GM12878 (cell line): ENCODE measurements at regions not wholly inside any gene's neighbourhood (a gene's known extent, or its start where the extent isn't known, plus 50 kb on each side); places are given as distances from the start of the nearest gene placed in this dataset.

ENCODE experiments used
- ATAC-seq: fragments of 200-7000 bp; cut with Tn5 transposase; 3 replicates; pipeline ENCODE4 v1.9.1; 2020; ENCODE audit warnings: mild to moderate bottlenecking, moderate library complexity
- BruUV-seq: library from RNA; stranded (reverse); fragments of 400-500 nt; replicated peaks from 2 replicates; lab custom pipeline; 2021; lab: Mats Ljungman, UMichigan
- CTCF ChIA-PET: fragments of 300-600 bp; sonication (Branson Sonifier 250); formaldehyde crosslinking; extraction: SDS; loops from one replicate; lab custom pipeline; 2021; ENCODE audit warnings: inconsistent platforms; lab: Yijun Ruan, JAX
- POLR2A ChIA-PET: fragments of 350-600 bp; formaldehyde crosslinking; extraction: SDS; loops from one replicate; lab custom pipeline; 2021; ENCODE audit warnings: inconsistent platforms; lab: Charles Lee
- RAD21 ChIA-PET: fragments of 300-600 bp; sonication (Branson Sonifier 250); formaldehyde crosslinking; loops from one replicate; lab custom pipeline; 2023; ENCODE audit warnings: antibody characterized with exemption; ENCODE audit not compliant: unreplicated experiment; lab: Charles Lee
- SMC1A ChIA-PET: fragments of 300-600 bp; sonication (Branson Sonifier 250); formaldehyde crosslinking; loops from one replicate; lab custom pipeline; 2023; ENCODE audit not compliant: unreplicated experiment, uncharacterized antibody; lab: Charles Lee
- DNase-seq: peaks from one replicate; pipeline ENCODE4 v3.0.0-alpha.2; 2011; ENCODE audit warnings: low read depth, low spot score
- FAIRE-seq: peaks from 3 replicates; lab custom pipeline; 2011; peaks lifted over from hg19 to GRCh38; lab: Jason Lieb, UNC
- H2AFZ ChIP-seq: 2 replicates; pipeline ENCODE4 v1.6.0; 2011; ENCODE audit warnings: low read depth, low read length, control low read depth; ENCODE audit not compliant: control insufficient read depth
- H3K27ac ChIP-seq: 2 replicates; pipeline ENCODE4 v1.5.1; 2011; ENCODE audit warnings: control low read depth; ENCODE audit not compliant: control insufficient read depth, insufficient read depth
- H3K27me3 ChIP-seq, 2 experiments: replicated peaks in 1 of 2; 2 replicates each; pipeline versions ENCODE4 v1.6.0 to v1.6.1; 2011; ENCODE audit warnings: low read length in 1 of 2; ENCODE audit not compliant: control insufficient read depth in 2 of 2, insufficient read depth in 2 of 2
- H3K36me3 ChIP-seq, 2 experiments: 2 replicates each; pipeline ENCODE4 v1.5.1; 2011; ENCODE audit warnings: low read length in 1 of 2; ENCODE audit not compliant: control insufficient read depth in 2 of 2, insufficient read depth in 2 of 2
- H3K4me1 ChIP-seq: 2 replicates; pipeline ENCODE4 v1.6.1; 2011; ENCODE audit warnings: mild to moderate bottlenecking, low read length, moderate library complexity, mixed read lengths; ENCODE audit not compliant: control insufficient read depth, insufficient read depth
- H3K4me2 ChIP-seq: 2 replicates; pipeline ENCODE4 v1.6.0; 2011; ENCODE audit warnings: control low read depth; ENCODE audit not compliant: control insufficient read depth, insufficient read depth
- H3K4me3 ChIP-seq: fragments of 200-600 bp; sonication (generic); 2 replicates; pipeline ENCODE4 v1.5.1; 2016
- H3K79me2 ChIP-seq: 2 replicates; pipeline ENCODE4 v1.6.0; 2011; ENCODE audit warnings: low read length; ENCODE audit not compliant: control insufficient read depth, insufficient read depth
- H3K9ac ChIP-seq: 2 replicates; pipeline ENCODE4 v1.8.0; 2011; ENCODE audit warnings: low read length, control low read depth, mixed read lengths; ENCODE audit not compliant: control insufficient read depth, insufficient read depth
- H3K9me3 ChIP-seq: replicated peaks from 3 replicates; pipeline ENCODE4 v1.5.1; 2011; ENCODE audit warnings: mild to moderate bottlenecking, low read length; ENCODE audit not compliant: control insufficient read depth, insufficient read depth
- H4K20me1 ChIP-seq: 2 replicates; pipeline ENCODE4 v1.6.0; 2011; ENCODE audit not compliant: control insufficient read depth, insufficient read depth
- ASH2L ChIP-seq: fragments of 300-600, 200-600 bp; sonication (generic); IDR thresholded peaks from 2 replicates; pipeline ENCODE4 v1.6.1; 2017; ENCODE audit warnings: low read depth, mild to moderate bottlenecking, borderline replicate concordance
- BCL3 ChIP-seq: IDR thresholded peaks from 2 replicates; pipeline ENCODE4 v1.6.1; 2011; ENCODE audit warnings: borderline replicate concordance, low read depth, mild to moderate bottlenecking, moderate library complexity, low read length; ENCODE audit not compliant: insufficient read depth, poor library complexity, severe bottlenecking
- CTCF ChIP-seq, 3 experiments: IDR thresholded peaks in 2 of 3; conservative IDR thresholded peaks in 1 of 3; 2 replicates each; pipeline ENCODE4 v1.5.1; 2011; ENCODE audit warnings: low read depth in 3 of 3, low read length in 3 of 3, mild to moderate bottlenecking in 3 of 3, control low read depth in 2 of 3, moderate library complexity in 2 of 3, inconsistent platforms in 1 of 3, mixed read lengths in 1 of 3; ENCODE audit not compliant: control insufficient read depth in 2 of 3, insufficient read depth in 1 of 3; ENCODE audit errors: extremely low read depth in 1 of 3
- EGR1 ChIP-seq, 2 experiments: IDR thresholded peaks; 1 replicate in 1 of 2; 2 replicates in 1 of 2; pipeline ENCODE4 v1.6.1; 2011 to 2012; ENCODE audit warnings: low read depth in 2 of 2, low read length in 2 of 2, borderline replicate concordance in 1 of 2, mild to moderate bottlenecking in 1 of 2, moderate library complexity in 1 of 2
- EZH2 ChIP-seq: IDR thresholded peaks from 2 replicates; pipeline ENCODE4 v1.6.1; 2012; ENCODE audit warnings: low read depth, mild to moderate bottlenecking, control low read depth, inconsistent platforms, low read length, borderline replicate concordance; ENCODE audit not compliant: control insufficient read depth
- IRF3 ChIP-seq: fragments of 450-650 bp; IDR thresholded peaks from 2 replicates; pipeline ENCODE4 v1.6.1; 2014; ENCODE audit warnings: mild to moderate bottlenecking
- RAD51 ChIP-seq: fragments of 450-650 bp; IDR thresholded peaks from 2 replicates; pipeline ENCODE4 v1.6.1; 2016; ENCODE audit warnings: moderate library complexity, mild to moderate bottlenecking, inconsistent platforms
- ZZZ3 ChIP-seq: IDR thresholded peaks from 2 replicates; pipeline ENCODE4 v1.6.1; 2011; ENCODE audit warnings: low read depth; ENCODE audit not compliant: control insufficient read depth, insufficient read length
- WGBS: methylation state at CpG from one replicate; pipeline ENCODE4 v1.1.6; 2016; ENCODE audit warnings: low lambda C conversion rate; ENCODE audit not compliant: insufficient replicate concordance, insufficient coverage; ENCODE audit errors: missing lambda C conversion rate; 5-methylcytosine and 5-hydroxymethylcytosine counted together
- in situ Hi-C: fragments of 300-500 bp; cut with MboI; formaldehyde crosslinking; loops from 9 replicates; pipeline ENCODE4 v1.14.3; 2018; ENCODE audit warnings: mixed read lengths
- intact Hi-C: fragments of 100-400 bp; cut with micrococcal nuclease; formaldehyde crosslinking; loops from one replicate; pipeline ENCODE4 v1.14.2; 2022; ENCODE audit not compliant: unreplicated experiment
- TF ChIP-seq, protein P1 (sequence below): fragments of 450-650 bp; IDR thresholded peaks from 2 replicates; pipeline ENCODE4 v1.6.1; 2017; ENCODE audit warnings: antibody characterized with exemption, mild to moderate bottlenecking, moderate library complexity
- TF ChIP-seq, protein P2 (sequence below): fragments of 450-650 bp; IDR thresholded peaks from 2 replicates; pipeline ENCODE4 v1.6.1; 2018; ENCODE audit warnings: mild to moderate bottlenecking, low read depth, moderate library complexity; ENCODE audit not compliant: partially characterized antibody
- TF ChIP-seq, protein P3 (sequence below): IDR thresholded peaks from 2 replicates; pipeline ENCODE4 v1.6.1; 2012; ENCODE audit warnings: low read depth, low read length, improper control_type of control experiment

DNA sequence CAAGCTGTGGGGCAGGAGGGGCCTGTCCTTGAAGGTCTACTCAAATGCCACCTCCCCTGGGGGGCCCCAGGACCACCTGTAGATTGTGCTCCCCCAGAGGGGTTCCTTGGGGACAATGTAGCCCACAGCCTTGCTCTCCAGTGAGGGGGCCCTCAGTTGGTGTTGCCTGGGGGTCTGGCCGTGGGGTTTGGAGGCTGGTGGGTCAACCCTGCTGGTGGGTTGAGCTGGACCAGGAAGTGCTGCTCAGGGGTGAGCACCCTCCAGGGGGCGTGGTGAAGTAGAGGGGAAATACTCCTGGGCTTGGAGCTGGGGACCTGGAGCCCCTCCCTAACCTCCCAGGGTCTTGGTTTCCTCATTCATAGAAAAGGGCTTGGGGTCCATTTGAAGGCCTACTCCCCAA, 143.6 kb upstream of the WNT4 start:
- CTCF ChIA-PET, result interaction anchor here (0.6 to 0.9 kb wide), 3 partner anchors 29 to 155 kb away, joined by 3 to 4 read pairs (median 3); no protein-coding TSS in a partner anchor
- no TSS peak for BruUV-seq
- no peak overlapping the region for H3K9ac ChIP-seq
- SMC1A ChIA-PET, result no interaction called here
- no peaks in the 10 kb centered on the region; a peak in 1 of 4 replicates for H3K27me3 ChIP-seq
- no peaks in the 10 kb centered on the region for H3K9me3 ChIP-seq
- in situ Hi-C loops (no loop called here), intact Hi-C loops (no loop called here)
- H3K4me3 ChIP-seq, result no peak overlapping the region
- RAD21 ChIA-PET, result no interaction called here
- no peaks in the 10 kb centered on the region for H3K4me1 ChIP-seq
- WGBS, result 23% methylated on average over 2 of the region's 2 CpGs
- POLR2A ChIA-PET, result no interaction called here
- FAIRE-seq, result no peak
- no peaks in the 10 kb centered on the region; the same call in 1 of the 2 replicates for H4K20me1 ChIP-seq
- no peak for ATAC-seq
- DNase-seq, result no peak
- H2AFZ ChIP-seq, result no peak overlapping the region
- H3K27ac ChIP-seq, result no peak overlapping the region
- H3K4me2 ChIP-seq, result no peak overlapping the region
- no peaks in the 10 kb centered on the region for H3K36me3 ChIP-seq
- H3K79me2 ChIP-seq, result no peaks in the 10 kb centered on the region
- TF ChIP-seq IRF3, result no peak
- no peak for TF ChIP-seq EZH2
- TF ChIP-seq, protein P1, sequence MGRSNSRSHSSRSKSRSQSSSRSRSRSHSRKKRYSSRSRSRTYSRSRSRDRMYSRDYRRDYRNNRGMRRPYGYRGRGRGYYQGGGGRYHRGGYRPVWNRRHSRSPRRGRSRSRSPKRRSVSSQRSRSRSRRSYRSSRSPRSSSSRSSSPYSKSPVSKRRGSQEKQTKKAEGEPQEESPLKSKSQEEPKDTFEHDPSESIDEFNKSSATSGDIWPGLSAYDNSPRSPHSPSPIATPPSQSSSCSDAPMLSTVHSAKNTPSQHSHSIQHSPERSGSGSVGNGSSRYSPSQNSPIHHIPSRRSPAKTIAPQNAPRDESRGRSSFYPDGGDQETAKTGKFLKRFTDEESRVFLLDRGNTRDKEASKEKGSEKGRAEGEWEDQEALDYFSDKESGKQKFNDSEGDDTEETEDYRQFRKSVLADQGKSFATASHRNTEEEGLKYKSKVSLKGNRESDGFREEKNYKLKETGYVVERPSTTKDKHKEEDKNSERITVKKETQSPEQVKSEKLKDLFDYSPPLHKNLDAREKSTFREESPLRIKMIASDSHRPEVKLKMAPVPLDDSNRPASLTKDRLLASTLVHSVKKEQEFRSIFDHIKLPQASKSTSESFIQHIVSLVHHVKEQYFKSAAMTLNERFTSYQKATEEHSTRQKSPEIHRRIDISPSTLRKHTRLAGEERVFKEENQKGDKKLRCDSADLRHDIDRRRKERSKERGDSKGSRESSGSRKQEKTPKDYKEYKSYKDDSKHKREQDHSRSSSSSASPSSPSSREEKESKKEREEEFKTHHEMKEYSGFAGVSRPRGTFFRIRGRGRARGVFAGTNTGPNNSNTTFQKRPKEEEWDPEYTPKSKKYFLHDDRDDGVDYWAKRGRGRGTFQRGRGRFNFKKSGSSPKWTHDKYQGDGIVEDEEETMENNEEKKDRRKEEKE, result no peak
- no peak for TF ChIP-seq ASH2L
- no peak for TF ChIP-seq EGR1 (IDR thresholded peaks at IDR 0.05; ENCODE audit: borderline replicate concordance in 1 of 2, low read depth in 2 of 2, low read length in 2 of 2)
- TF ChIP-seq, protein P2, sequence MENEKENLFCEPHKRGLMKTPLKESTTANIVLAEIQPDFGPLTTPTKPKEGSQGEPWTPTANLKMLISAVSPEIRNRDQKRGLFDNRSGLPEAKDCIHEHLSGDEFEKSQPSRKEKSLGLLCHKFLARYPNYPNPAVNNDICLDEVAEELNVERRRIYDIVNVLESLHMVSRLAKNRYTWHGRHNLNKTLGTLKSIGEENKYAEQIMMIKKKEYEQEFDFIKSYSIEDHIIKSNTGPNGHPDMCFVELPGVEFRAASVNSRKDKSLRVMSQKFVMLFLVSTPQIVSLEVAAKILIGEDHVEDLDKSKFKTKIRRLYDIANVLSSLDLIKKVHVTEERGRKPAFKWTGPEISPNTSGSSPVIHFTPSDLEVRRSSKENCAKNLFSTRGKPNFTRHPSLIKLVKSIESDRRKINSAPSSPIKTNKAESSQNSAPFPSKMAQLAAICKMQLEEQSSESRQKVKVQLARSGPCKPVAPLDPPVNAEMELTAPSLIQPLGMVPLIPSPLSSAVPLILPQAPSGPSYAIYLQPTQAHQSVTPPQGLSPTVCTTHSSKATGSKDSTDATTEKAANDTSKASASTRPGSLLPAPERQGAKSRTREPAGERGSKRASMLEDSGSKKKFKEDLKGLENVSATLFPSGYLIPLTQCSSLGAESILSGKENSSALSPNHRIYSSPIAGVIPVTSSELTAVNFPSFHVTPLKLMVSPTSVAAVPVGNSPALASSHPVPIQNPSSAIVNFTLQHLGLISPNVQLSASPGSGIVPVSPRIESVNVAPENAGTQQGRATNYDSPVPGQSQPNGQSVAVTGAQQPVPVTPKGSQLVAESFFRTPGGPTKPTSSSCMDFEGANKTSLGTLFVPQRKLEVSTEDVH, result no peak
- no peak for TF ChIP-seq CTCF (IDR thresholded peaks at IDR 0.05 in 2 of 3, conservative IDR thresholded peaks at IDR 0.05 in 1 of 3; ENCODE audit: control insufficient read depth in 2 of 3, extremely low read depth in 1 of 3, insufficient read depth in 1 of 3, low read depth in 3 of 3, low read length in 3 of 3)
- no peak for TF ChIP-seq BCL3
- no peak for TF ChIP-seq RAD51
- TF ChIP-seq, protein P3, sequence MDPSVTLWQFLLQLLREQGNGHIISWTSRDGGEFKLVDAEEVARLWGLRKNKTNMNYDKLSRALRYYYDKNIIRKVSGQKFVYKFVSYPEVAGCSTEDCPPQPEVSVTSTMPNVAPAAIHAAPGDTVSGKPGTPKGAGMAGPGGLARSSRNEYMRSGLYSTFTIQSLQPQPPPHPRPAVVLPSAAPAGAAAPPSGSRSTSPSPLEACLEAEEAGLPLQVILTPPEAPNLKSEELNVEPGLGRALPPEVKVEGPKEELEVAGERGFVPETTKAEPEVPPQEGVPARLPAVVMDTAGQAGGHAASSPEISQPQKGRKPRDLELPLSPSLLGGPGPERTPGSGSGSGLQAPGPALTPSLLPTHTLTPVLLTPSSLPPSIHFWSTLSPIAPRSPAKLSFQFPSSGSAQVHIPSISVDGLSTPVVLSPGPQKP, result no peak
- no peak for TF ChIP-seq ZZZ3
